ENCODE measurements at regions not wholly inside any gene's neighbourhood (a gene's known extent, or its start where the extent isn't known, plus 50 kb on each side); places are given as distances from the start of the nearest gene placed in this dataset.
"Not testable (repeated sequence)": the region's sequence is repeated elsewhere in the genome, so short reads cannot be mapped to it uniquely, and the experiment has no call there.

GRCh38 chr4:42824278-42824977, 68.1 kb upstream of the GRXCR1 start:
- no peak for DNase-seq

DNA sequence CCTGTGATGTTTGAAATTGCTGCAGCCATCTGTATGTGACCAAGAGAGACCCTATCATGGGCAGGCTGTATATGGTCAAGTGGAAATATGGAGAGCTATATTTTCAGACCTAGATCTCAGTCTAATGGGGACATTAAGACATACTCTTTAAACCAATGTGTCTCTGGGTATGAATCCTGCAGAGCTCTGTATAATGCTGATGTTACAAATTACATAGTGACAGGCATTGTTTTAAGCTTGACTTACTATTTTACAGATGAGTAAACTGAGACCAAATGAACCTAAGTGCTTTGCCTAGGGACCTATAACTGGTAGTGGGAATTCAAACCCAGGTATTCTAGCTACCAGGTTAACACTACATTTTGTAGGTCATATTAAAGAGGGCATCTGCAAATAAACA, 71.3 kb upstream of the GRXCR1 start:
- DNase-seq = no peak

DNA sequence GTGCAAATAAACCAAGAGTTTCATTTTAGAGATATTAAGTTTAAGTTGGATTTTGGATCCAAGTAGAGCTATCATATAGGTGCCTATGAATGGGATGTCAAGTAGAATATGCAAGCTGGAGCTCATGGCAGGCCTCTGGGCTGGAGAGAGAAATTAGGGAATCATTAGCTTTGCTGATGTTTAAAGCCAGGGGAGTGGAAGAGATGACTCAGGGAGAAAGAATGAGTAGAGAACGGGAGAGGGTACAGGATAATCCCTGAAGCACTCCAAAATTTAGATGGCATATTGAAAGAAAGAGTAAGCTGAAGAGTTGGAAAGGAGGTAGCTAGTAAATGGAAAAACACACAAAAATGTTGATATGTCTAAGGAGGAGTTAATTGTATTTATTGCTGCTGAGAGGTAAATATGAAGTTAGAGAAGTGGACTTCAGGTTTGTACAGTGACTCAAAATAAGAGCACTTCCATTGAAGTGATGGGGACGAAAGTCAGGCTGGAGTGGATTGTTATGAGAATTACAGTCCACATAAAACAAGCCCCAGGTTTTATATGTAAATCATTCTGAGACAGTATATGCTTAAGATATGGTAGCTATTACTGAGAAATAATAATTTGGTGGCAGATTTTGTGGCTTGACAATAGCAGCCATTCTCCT, 72.5 kb upstream of the GRXCR1 start:
- DNase-seq = no peak

DNA sequence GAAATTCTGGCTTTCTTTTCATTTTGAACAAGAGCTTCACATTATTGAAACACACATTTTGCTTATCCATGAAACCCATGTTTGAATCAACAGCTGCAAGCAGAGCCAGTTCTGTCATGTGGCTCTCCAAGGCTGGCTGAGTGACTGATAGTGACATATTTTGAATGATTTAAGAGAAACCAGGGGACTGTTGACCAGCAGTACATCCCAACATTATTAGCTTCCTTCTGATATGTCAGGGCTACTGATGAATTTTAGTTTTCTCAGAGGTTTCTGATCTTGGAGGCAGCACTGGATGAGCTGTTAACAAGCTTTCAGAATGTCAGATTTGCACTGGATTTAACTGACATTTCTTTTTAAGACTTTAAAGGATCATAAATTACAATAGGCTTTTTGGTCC, 74.6 kb upstream of the GRXCR1 start:
- DNase-seq = no peak

GRCh38 chr4:42816880-42817400, 75.6 kb upstream of the GRXCR1 start:
- no peak for DNase-seq

DNA sequence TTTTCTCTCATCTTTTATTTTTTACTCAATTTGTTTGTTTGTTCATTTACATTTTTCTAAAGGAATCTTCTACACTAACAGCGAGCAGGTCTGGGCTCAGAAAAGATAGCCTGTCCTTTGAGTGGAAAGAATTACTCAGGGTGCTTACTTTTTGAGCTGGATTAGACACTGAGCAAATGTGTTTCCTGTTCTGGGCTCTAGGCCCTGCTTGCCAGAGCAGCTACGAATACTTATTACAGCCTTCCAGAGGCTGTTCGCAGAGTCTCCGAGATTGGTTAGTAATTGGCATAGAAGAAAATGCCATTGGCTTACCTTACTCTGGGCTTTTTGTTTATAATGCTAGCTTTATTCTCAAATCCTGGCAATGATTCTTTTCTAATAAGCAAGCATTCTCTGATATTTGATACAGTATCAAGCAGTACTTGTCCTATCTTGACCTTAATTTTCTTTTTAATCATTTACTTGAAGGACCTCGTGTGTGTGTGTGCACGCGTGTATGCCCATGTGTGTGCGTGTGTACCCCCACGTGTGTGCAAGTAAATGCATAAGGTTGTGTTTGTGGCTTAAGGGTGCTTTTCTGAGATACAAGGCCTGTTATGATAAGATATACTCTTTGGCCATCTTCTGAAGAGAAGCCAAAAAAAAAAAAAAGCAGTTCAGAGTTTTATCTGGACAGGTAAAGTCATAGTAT, 76.2 kb upstream of the GRXCR1 start:
- DNase-seq = peak; percentile 19

GRCh38 chr4:42809419-42810084, 83.0 kb upstream of the GRXCR1 start:
- DNase-seq = no peak

- no peak for DNase-seq
Observed at GRCh38 chr4:42806303-42806835, 86.1 kb upstream of the GRXCR1 start.

- no peak for DNase-seq
Observed at GRCh38 chr4:42789041-42789567, 103.4 kb upstream of the GRXCR1 start.

- no peak for DNase-seq
Observed at GRCh38 chr4:42787079-42787463, 105.4 kb upstream of the GRXCR1 start.

DNA sequence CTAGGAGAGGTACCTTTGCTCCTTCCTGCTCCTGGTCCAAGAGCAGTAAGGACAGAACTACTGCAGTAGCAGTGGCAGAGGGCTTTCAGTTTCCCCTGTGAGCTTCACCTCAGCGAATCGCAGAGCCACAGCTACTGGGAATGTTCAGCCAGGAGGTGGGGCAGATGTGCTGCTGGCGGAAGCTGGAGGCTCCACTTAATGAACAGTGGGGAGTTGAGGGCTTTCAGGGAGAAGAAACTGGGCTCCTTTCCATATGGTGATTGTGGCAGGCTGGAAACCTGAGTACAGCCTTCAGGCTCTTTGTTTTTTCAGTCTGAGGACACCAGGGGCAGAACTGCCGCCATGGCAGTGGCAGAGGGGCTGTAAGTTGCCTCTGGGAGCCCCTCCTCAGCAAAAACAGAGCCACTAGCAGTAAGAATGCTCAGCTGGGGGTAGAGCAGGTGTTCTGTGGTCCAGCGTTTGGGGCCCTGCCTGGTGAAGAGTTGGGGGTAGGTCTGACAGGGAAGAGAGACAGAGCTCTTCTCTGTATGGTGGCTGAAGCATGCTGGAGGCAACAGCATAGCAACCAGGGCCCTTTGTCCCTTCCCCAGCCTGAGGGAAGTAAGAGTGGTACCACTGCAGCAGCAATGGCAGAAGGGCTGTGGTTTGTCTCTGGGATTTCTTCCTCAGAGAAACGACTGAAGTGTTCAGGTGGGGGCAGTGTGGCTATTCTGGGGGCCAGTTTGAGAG, 106.0 kb upstream of the GRXCR1 start:
- DNase-seq = no peak

GRCh38 chr4:42785817-42786216, 106.7 kb upstream of the GRXCR1 start:
- DNase-seq = no peak

- DNase-seq = no peak
Observed at GRCh38 chr4:42781315-42781714, 111.2 kb upstream of the GRXCR1 start.

DNA sequence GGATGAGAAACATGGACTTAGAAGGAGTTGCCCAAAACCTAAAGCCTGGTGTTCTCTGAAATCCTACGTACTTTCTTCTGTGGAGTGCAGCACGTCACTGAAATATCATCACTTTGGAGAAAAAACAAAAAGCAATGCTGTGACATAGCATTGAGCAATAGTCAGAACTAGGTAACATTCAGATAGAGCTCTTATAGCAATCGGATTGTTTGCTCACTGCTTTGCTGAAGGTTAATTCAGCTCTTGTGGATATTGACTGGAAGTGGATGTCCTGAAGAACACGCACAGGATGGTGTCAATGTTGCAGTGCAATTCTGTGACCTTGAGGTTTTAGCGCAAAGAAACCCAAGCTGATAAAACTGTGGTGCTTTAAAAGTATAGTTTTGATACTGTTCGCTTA, 114.2 kb upstream of the GRXCR1 start:
- DNase-seq = no peak

GRCh38 chr4:42768125-42768748, 111.3 kb upstream of the ATP8A1 start:
- DNase-seq = no peak

DNA sequence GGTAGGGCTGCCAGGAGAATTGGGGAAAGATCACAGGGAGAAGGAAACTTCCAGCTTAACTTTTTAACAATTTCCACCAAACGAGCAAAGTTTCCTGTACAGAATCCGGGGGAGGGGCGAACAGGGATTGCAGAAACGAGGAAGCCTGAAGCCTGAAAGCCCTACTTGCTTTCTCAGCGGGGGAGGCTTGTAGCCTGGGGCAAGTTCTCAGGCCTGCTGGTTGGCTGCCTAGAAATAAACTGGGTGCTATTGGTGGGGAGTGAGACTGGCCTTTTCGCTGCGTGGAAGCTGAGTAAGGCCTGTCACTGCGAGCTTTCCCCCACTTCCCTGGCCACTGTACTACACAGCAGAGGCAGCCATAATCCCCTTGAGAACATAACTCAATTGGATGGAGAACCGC, 110.8 kb upstream of the ATP8A1 start:
- DNase-seq = no peak

- no peak for DNase-seq
Observed at GRCh38 chr4:42761804-42762203, 104.9 kb upstream of the ATP8A1 start.

- not testable (repeated sequence) for DNase-seq
Observed at GRCh38 chr4:42754965-42755364, 98.1 kb upstream of the ATP8A1 start.

DNA sequence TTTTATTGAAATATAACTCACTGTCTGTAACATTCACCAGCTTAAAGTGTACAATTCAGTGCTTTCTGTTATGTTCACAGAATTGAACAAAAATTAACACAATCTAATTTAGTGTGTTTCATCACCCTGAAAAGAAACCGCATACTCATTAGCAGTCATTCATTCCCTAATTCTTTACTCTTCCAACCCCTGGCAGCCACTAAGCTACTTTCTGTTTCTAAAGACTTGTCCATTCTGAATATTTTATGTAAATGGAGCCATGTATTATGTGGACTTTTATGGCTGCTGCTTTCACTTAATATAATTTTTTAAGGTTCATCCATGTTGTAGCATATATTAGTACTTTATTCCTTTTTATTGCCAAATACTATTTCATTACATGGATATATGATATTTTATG, 94.7 kb upstream of the ATP8A1 start:
- DNase-seq = no peak

DNA sequence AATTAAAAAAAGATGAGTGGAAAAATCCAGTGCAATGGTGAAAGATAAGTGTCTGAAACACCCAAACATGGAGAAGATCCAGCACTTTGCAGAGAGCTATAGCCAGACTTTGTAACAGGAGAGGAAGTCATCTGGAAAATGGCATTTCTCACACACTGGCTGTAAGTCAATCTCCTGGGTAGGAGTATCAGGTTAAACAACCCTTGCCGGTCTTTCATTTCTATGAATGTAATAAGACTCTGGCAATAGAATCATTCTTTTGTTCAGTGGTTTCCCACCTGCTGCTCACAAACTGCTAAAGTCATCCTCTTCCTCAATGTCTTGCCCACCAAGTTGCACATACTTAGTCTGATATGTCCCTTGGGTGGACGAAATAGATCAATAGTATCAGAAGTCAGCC, 94.0 kb upstream of the ATP8A1 start:
- DNase-seq = no peak

- DNase-seq = peak; percentile 11
Observed at GRCh38 chr4:42750091-42750490, 93.2 kb upstream of the ATP8A1 start.
